Left ventricle myocardium superior (tissue), 1 donor: ENCODE measurements at regions not wholly inside any gene's neighbourhood (a gene's known extent, or its start where the extent isn't known, plus 50 kb on each side); places are given as distances from the start of the nearest gene placed in this dataset.

Source experiments
- ATAC-seq: fragments of 200-7000 bp; cut with Tn5 transposase; one replicate; pipeline ENCODE4 v1.9.1; 2020; ENCODE audit warnings: mild to moderate bottlenecking, moderate library complexity
- DNase-seq: peaks from one replicate; pipeline ENCODE4 v3.0.0-alpha.2; 2020
- intact Hi-C: fragments of 100-400 bp; cut with micrococcal nuclease; formaldehyde crosslinking; loops from one replicate; pipeline ENCODE4 v1.11.0; 2022
- donor health status: DM: no; HTN: yes; CAD: no; lungs with severe emphysema.

DNA sequence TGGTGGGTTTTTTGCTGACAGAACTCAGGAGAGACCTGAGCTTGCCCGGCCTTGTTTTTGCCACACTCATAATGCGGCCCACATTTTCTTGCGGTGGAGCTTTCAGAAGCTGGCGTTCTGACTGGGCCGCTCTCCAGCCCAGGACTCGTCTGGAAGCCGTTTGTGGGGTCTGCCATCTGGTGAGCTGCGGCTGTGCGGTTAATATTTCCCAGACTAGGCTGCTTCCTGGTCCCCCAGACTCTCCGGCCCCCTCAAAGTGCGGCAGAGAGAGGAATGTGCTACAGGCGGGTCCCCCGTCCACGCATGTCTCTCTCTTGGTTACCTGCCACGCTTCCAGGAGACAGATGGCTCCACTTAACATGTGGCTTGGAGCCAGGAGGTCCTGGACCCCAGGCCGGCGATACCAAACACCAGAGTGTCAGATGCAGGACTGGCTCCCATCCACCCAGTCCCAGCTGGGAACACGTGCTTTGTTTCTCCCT is 128.9 kb upstream of the PMEPA1 start:
- peak; percentile 41 for ATAC-seq
- intact Hi-C loops: no loop called here
- DNase-seq: no peak

DNA sequence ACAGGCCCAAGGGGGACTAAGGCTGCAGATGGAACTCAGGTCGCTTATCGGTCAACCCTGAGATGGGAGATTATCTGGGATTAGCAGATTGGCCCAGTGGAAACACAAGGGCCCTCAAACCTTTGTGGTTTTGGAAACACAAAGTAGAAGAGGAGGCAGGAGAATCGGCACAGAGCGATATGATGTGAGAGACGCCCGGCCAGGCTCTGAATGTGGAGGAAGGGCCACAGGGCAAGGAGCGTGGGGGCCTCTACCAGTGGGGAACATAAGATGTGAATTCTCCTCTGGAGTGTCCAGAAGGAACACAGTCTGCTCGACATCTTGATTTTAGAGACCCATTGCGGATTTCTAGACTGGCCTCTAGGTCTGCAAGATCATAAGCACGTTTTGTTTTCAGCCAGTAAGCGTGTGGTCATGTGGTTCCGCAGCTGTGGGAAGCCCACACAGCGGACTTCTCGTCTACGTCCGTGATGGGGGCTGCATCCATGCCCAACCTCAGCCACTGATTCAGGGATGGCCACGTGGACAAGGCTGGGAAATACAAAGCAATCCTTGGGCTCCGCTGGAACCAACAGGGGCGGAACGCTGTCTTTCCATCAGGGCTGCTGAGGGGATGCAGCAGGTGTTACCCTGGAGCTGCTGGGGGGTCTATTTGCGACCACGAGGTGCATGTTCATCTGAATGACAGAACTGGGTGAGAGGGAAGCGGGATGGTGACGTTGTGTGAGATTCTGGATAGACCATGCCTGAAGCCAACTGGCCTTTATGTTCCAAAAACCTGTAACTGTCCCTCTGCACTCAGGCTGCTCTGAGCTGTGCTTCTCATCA is 127.6 kb upstream of the PMEPA1 start:
- ATAC-seq: no peak
- no peak for DNase-seq
- intact Hi-C loops: no loop called here

DNA sequence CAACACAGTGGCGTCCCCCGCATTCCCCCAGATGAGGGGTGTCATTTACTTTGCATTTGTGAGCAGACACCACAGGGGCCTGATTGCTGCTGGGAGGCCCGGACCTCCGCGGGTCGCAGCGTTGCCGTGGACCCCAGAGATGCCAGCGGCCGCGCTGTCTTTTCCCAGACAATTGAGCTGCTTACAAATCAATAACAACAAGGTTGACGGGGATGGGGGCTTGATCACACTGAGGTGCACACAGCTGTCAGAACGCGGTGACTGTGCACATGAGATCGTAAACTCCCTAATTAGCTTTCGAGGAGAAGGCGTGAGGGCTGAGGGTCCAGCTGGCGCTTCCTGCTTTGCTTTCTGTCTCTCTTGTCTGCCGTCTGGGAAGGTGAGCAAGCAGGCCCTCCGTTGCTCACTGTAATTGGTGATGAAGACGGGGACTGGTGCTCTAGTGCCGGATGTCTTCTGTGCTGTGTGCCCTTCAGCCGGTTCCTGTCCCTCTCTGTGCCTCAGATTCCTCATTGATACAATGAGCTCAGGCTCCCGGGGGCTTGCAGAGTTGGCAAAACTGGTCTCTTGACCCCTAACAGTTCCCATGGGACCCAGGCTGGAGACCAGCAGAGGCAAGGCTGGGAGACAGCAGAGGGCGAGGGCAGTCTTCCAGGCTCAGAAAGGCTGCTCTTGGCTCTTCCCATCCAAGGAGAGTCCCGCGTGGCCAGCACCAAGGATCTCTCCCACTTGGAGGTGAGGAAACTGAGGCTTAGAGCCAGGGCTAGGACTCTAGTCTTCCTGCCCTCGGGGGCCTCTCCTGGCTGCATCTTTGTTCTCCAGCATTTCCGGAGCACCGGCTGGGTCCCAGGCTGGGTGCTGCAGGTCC is 126.0 kb upstream of the PMEPA1 start:
- intact Hi-C loops: no loop called here
- DNase-seq: no peak
- ATAC-seq: no peak

DNA sequence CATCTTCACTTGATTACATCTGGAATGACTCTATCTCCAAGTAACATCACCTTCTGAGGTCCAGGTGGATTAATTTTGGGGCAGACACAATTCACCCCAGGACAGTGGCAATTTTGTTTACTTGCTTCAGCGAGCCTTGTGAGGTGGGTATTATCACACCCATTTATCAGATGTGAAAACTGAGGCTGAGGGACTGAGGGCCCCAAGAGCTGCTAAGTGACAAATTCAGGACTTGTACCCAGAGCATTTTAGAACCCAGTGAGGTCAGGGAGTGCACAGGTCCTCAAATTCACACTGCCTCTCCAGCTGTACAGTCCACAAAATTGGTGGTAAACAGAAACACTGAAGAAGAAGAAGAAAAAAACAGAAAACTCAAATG is 125.2 kb upstream of the PMEPA1 start:
- intact Hi-C loops: no loop called here
- no peak for DNase-seq

DNA sequence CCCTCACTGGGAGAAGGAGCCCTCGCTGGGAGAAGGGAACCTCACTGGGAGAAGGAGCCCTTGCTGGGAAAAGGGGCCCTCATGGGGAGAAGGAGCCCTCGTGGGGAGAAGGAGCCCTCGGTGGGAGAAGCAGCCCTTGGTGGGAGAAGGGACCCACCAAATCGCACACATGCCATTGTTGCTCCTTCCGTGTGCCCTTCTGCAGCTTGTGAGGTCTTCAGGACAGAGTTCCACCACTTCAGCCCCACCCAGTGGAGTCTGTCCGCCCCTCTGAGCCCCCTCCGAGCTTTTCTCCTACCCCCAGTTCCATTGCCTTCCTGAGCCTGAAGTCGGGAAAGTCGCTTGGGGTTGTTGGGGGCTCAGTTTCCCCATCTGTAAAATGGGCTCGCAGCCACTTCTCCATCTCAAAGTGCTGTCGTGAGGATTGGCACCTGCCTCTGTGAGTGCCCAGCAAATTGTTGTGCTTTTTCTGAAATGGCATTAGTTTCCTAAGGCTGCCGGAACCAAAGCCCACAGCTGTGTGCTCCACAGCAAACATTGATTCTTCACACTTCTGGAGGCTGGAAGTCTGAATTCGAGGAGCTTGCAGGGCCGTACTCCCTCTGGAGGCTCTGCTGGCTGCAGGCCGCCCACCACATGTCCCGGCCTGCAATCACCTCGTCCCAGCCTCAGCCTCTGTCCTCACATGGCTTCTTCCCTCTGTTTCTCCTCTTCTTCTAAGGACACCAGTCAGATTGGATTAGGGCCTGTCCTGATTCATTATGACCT is 124.7 kb upstream of the PMEPA1 start:
- ATAC-seq (peak; percentile 51), DNase-seq (peak; percentile 45)
- intact Hi-C loops: no loop called here

More for the DNA sequence above, 125.2 kb upstream of the PMEPA1 start:
- no peak for ATAC-seq

DNA sequence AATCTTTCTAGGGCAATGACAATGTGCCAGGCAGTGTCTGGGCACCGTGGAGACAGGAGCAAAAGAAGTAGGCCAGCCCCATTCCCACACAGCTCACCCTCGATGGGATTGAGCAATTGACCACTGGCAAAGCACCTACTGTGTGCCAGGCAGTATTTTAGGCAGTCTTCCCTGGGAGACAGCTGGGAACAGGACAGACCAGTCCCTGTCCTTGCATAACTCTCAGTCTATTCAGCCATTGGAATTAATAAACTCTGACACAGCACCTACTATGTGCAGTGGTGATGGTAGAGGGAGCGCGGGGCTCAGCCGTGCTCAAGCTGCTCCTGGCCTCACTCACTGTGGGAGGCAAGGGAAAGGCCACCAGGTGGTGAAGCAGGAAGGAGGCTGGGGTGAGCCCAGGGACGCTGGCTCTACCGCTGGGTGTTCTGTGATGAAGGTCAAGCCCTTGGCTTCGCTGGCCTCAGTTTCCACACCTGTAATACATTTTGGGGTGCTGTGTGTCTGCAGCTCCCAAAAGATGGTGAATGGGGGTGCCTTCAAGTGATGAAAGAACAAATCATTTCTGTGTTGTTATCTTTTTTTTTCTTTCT is 122.3 kb upstream of the PMEPA1 start:
- intact Hi-C loops: no loop called here
- no peak for ATAC-seq
- no peak for DNase-seq

DNA sequence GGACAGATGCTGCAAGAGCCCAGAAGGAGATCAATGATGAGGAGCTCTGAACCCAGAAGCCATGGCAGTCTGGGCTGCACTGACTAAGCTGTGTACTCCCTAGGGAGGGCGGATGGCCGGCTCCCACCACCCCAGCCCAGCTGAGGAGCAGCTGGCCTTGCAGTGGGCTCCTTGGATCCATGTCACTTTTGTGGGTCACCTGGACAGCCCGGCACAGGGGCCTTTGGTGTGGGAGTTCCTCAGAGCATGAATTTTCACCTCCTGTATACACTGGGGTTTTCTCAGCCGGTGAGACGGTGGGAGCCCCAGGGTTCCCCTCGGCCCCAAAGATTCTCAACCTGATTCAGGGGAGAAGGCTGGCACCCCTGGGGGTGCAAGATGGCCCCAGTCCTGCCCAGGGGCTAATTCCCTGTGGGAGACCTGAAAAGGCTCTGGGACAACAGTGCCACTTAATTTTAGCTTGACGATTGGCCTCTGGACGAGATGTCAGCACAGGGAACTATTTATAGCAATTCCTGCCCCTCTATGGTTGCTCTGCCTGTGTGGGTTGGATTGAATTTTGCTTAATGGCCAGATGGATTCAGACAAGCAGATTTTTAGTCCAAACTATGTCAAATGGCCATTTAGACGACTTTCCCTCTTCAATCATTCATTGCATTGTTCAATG is 121.6 kb upstream of the PMEPA1 start:
- DNase-seq (no peak), ATAC-seq (peak; percentile 90)
- intact Hi-C loops: no loop called here

DNA sequence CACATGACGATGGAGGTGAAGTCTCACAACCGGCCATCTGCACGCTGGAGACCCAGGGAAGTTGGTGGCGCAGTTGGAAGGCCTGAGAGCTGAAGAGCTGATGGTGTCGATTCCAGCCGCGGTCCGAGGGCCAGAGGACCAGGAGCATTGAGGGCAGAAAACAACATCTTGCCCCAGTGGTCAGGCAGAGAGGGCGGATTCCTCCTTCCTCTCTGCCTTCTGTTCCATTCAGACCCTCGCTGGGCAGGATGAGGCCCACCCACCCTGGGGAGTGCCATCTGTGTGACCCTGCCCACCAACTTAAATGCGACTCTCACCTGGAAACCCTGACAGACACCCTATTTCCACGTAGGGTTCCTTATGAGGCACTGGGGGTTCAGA is 120.7 kb upstream of the PMEPA1 start:
- DNase-seq (no peak), ATAC-seq (no peak)
- intact Hi-C loops: no loop called here

DNA sequence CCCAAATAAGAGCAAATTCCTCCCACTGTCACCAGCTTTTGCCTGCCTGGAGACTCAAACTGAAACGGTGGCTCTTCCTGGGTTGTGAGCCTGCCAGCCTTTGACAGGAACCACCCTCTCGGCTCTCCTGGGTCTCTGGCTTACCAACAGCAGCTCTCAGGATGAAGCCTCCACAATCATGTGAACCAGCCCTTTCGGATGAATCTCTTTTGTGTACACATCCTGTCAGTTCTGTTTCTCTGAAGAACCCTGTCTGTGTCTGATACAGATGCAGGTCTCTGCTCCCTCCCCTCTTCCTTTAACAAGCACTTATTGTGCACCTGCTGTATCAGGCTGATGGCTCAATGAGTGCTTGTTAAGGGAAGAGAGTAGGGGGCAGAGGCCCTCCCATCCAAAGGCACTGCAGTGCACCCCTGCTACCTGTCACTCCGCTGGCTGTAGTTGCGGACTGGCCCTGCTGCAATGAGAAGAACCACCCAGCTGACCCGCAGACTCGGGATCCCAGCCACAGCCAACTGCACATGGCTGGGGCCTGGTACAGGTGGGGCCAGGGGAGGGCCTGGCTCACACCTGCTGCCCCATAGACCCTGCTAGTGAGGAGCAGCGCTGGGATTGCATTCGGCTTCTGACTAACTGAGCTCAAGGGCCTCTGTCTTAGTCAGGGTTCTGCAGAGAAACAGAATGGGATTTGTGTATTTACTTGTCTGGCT is 120.1 kb upstream of the PMEPA1 start:
- ATAC-seq (no peak), DNase-seq (no peak)
- intact Hi-C loops: no loop called here

DNA sequence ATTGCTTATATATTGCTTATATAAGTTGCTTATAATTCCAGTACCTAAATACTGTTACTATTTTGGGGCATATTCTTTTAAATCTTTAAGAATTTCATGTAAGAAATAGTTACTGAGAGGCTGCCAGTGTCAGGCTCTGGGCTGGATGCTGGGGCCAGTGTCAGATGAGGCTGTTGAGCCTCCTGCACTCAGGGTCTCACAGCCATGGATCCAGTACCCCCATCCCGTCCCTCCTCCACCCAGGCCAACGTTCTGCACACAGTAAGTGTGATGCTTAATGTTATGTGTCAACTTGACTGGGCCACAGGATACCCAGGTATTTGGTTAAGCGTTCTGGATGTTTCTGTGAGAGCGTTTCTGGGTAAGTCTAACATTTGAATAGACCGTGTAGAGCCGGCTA is 119.5 kb upstream of the PMEPA1 start:
- ATAC-seq (no peak), DNase-seq (no peak)
- intact Hi-C loops: no loop called here

DNA sequence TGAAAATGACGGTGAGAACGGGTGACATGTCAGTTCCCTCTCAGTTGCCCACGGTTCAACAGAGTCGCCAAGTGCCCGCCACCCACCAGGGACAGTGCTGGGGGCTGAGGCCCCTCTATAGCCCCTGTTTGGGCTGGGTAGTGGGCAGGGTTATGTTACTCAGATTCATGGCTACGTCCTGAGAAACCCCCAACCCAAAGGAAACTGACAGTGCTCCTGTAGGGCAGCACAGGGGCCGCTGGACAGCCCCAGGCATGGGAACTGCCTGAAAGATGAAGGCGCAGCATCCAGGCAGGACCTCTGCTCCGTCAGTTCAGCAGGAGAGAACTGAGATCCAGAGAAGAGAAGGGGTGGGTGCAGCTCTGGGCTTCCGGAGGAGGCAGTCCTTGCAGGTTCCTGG is 118.9 kb upstream of the PMEPA1 start:
- intact Hi-C loops: no loop called here
- no peak for ATAC-seq
- DNase-seq: no peak

DNA sequence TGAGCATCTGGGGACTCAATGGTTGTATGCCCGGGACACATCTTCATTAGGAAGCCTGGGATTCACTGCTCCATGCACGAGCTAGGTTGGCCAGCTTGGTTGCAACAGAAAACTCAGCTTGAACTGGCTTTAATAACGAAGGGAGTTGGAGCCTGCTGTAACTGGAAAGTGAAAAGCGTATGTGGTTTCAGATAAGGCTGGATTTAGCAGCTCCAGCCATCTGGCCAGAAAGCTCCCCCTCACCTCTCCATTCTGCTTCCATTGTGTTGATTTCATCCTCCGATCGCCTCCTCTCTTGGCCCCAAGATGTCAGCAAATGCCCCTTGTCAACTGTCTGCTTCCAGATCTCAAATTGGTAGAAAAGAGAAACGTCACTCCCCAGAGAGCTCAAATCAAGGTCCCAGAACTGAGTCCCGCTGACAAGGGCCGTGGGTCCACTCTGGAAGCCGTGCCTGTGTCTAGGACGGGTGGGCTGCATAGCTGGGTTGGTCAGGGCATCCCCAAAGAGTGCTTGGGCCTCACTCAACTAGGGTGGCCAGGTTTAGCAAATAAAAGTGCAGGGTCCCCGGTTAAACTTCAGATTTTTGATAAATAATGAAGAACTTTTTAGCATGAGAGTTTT is 117.0 kb upstream of the PMEPA1 start:
- ATAC-seq: no peak
- intact Hi-C loops: no loop called here
- no peak for DNase-seq

DNA sequence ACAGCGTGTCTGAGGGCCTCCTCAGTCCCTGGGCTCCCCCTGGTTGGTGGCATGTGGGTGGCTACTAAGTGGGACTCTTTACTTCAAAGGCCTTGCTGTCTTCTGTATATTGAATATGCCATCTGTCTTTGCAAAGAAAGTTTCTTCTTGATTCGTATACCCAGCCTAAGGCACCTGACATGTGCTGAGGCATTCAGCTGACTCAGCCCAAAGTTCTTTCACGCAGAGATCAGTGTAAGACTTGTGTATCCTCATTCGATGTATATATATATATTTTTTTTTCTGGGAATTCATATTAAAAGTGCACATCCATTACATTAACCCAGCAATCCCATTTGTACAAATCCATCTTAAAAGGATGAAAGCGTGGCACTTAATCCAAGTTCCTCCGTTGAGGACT is 115.1 kb upstream of the PMEPA1 start:
- intact Hi-C loops: no loop called here
- DNase-seq (no peak), ATAC-seq (no peak)

DNA sequence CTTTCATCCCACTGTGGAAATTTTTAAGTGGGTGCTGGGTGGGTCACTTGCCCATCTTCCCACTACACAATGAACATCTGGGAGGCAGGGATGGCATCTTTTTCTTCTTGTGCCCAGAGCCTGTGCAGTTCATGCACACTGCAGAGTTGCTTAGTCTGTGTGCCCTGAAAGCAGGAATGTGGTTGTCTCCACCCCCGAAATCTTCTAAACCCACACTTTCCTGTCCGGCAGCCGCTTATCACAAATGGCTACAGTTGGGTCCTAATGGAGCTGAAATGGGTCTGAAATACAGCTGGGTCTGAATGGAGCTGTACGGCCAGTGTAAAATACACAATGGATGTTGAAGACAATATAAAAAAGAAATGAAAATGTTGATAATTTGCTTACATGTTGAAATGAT is 112.1 kb upstream of the PMEPA1 start:
- intact Hi-C loops: no loop called here
- ATAC-seq: no peak
- DNase-seq: no peak

DNA sequence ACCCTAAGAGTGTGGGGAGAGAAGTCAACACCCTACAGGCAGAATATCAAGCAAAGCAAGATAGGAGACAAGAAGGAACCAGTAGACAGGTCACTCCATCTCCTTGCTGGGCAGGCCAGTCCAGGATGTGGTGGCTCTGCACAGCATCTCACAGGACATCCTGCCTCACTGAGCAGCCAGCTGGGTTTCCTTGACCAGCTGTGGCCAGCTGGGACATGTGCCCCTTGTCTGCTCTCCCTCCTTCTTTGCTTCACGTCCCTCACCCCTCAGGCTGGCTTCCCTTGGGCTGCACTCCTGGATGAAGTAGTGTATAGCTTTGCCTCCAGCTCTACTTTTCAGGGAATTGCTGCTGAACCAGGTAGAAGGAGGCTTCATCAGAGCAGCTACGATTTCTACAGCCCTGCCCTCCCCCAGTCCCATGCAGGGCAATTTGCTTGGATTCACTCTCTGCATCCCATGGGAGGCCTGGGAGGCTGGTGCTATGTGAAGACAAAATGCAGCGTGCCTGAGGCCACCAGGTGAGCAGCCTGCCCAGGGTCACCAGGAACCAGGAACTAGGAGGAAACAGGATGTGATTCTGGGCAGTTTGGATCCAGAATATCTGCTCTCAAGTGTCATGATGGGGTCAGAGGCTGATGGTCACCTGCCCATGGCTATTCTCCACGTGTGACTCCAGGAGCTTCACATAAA is 110.0 kb upstream of the PMEPA1 start:
- no peak for ATAC-seq
- no peak for DNase-seq
- intact Hi-C loops: no loop called here

DNA sequence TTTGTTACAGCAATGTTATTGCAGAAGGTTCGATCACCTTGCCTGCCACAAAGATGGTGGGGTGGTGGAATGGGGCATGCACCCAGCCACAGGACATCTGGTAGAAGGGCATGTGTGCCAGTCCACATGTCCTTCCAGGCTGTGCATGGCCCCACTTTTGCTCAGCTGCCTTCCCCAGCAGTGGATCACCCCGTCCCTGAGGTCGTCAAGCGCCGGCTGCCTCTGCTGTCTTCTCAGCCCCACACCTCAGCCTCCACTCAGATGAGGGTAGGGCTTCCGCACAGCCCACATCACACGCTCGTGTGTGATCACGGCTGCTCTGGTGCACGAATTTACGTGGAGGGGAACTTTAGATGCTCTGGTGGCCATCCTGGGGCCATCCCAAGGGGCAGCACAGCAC is 109.5 kb upstream of the PMEPA1 start:
- ATAC-seq (no peak), DNase-seq (no peak)
- intact Hi-C loops: no loop called here

DNA sequence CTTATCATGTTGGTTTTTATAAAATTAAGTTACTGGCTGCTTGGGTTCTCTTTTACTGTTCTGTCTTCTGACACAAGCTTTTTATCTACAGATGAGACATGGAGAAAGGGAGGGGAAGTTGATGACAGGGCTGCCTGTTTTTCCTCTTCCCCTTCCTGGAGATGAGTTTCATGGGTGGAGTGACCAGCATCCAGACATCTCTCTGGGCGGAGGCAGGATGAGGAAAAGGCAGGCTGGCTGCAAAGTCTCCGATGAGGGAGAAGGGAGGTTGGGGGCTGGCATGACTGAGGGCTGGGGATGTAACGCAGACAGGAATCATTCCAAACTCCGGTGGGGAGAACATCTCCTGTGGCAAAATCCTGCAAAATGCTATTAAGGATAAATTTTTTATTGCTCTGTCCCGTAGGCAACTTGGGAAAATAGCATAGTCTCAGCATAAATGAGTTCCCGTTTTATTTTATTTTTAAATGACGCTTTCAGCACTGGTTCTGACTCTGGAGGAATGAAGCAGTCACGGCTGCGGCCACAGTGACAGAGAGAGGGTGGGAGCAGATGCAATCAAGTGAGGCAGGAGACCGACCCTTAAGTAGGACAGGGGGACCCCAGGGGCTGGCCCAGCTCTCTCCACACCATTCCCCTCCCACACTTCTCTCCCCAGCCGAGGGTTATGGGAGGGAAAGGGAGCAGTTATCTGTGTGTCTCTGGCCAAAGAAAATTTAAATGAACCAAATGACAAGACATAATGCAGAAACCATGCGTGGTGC is 108.8 kb upstream of the PMEPA1 start:
- peak; percentile 41 for ATAC-seq
- intact Hi-C loops: no loop called here

More for the DNA sequence above, 108.8 kb upstream of the PMEPA1 start:
- DNase-seq: no peak
